Karpas-422 (cell line): ENCODE measurements at regions not wholly inside any gene's neighbourhood (a gene's known extent, or its start where the extent isn't known, plus 50 kb on each side); places are given as distances from the start of the nearest gene placed in this dataset.
"Not testable (repeated sequence)": the region's sequence is repeated elsewhere in the genome, so short reads cannot be mapped to it uniquely, and the experiment has no call there.

Experiments
- DNase-seq: peaks from one replicate; pipeline ENCODE4 v3.0.0-alpha.2; 2015
- H2AFZ ChIP-seq: fragments of 200-600 bp; sonication (generic); 2 replicates; pipeline ENCODE4 v1.6.1; 2014; ENCODE audit warnings: antibody characterized with exemption, low read length, mixed read lengths
- H3K27ac ChIP-seq: fragments of 200-600 bp; sonication (generic); 2 replicates; pipeline ENCODE4 v1.5.1; 2014; ENCODE audit warnings: mild to moderate bottlenecking, low read length, moderate library complexity
- H3K27me3 ChIP-seq: fragments of 200-600 bp; sonication (generic); 2 replicates; pipeline ENCODE4 v1.6.1; 2014; ENCODE audit warnings: low read length, mixed read lengths
- H3K36me3 ChIP-seq: fragments of 200-600 bp; sonication (generic); 2 replicates; pipeline ENCODE4 v1.6.1; 2014; ENCODE audit warnings: low read length, mixed read lengths; ENCODE audit not compliant: insufficient read depth
- H3K4me1 ChIP-seq: fragments of 200-600 bp; sonication (generic); 2 replicates; pipeline ENCODE4 v1.6.1; 2014; ENCODE audit warnings: mild to moderate bottlenecking, low read length, mixed read lengths
- H3K4me2 ChIP-seq: fragments of 200-600 bp; sonication (generic); 2 replicates; pipeline ENCODE4 v1.6.1; 2014; ENCODE audit warnings: low read length, low read depth, mild to moderate bottlenecking; ENCODE audit not compliant: poor library complexity, severe bottlenecking
- H3K4me3 ChIP-seq: fragments of 200-600 bp; sonication (generic); 2 replicates; pipeline ENCODE4 v1.5.1; 2014; ENCODE audit warnings: mild to moderate bottlenecking, antibody characterized with exemption, low read length, mixed read lengths
- H3K79me2 ChIP-seq: fragments of 200-600 bp; sonication (generic); 2 replicates; pipeline ENCODE4 v1.6.1; 2014; ENCODE audit warnings: mild to moderate bottlenecking, low read length, mixed read lengths
- H3K9ac ChIP-seq: fragments of 200-600 bp; sonication (generic); 2 replicates; pipeline ENCODE4 v1.6.0; 2014; ENCODE audit warnings: low read length
- H3K9me2 ChIP-seq: fragments of 200-600 bp; sonication (generic), shearing (Covaris generic); replicated peaks from 2 replicates; pipeline ENCODE4 v1.6.0; 2014; ENCODE audit warnings: mild to moderate bottlenecking, low read length, moderate library complexity; ENCODE audit not compliant: insufficient read depth
- H3K9me3 ChIP-seq: fragments of 300-700, 200-600 bp; sonication (generic); 2 replicates; pipeline ENCODE4 v1.6.1; 2014; ENCODE audit warnings: low read length, mixed read lengths
- H4K20me1 ChIP-seq: fragments of 200-600 bp; sonication (generic); 2 replicates; pipeline ENCODE4 v1.6.1; 2014; ENCODE audit warnings: mild to moderate bottlenecking, antibody characterized with exemption, low read length, low read depth; ENCODE audit not compliant: insufficient read depth

- no peak overlapping the region for H3K27ac ChIP-seq
- DNase-seq = no peak
- no peak overlapping the region for H3K4me2 ChIP-seq
- H3K36me3 ChIP-seq = no peaks in the 10 kb centered on the region
- no peak overlapping the region for H3K9ac ChIP-seq
- H3K4me3 ChIP-seq = no peak overlapping the region
- no peaks in the 10 kb centered on the region for H3K4me1 ChIP-seq
- H2AFZ ChIP-seq = no peak overlapping the region
- H3K9me3 ChIP-seq = no peaks in the 10 kb centered on the region
- H3K79me2 ChIP-seq = no peaks in the 10 kb centered on the region
- H3K9me2 ChIP-seq = no peaks in the 10 kb centered on the region
- no peaks in the 10 kb centered on the region for H3K27me3 ChIP-seq
- no peaks in the 10 kb centered on the region for H4K20me1 ChIP-seq
Measured at GRCh38 chr3:11914041-11914440, 67.4 kb upstream of the TAMM41 start.

GRCh38 chr3:11914651-11915050 lies 68.0 kb upstream of the TAMM41 start:
- Histone ChIP-seq H2AFZ (no peak overlapping the region), H3K36me3 (no peaks in the 10 kb centered on the region), H3K79me2 (no peaks in the 10 kb centered on the region), H4K20me1 (no peaks in the 10 kb centered on the region), H3K27ac (no peak overlapping the region), H3K9ac (no peak overlapping the region), H3K4me2 (no peak overlapping the region), H3K4me1 (no peaks in the 10 kb centered on the region), H3K9me3 (no peaks in the 10 kb centered on the region), H3K4me3 (no peak overlapping the region), H3K27me3 (no peaks in the 10 kb centered on the region), H3K9me2 (no peaks in the 10 kb centered on the region)
- no peak for DNase-seq

GRCh38 chr3:11915621-11916424 lies 69.1 kb upstream of the TAMM41 start:
- Histone ChIP-seq H3K36me3 (no peaks in the 10 kb centered on the region), H3K4me2 (no peak overlapping the region), H3K9ac (no peak overlapping the region), H3K4me1 (no peaks in the 10 kb centered on the region), H3K9me2 (no peaks in the 10 kb centered on the region), H3K79me2 (no peaks in the 10 kb centered on the region), H2AFZ (no peak overlapping the region), H3K9me3 (no peaks in the 10 kb centered on the region), H3K27ac (no peak overlapping the region), H4K20me1 (no peaks in the 10 kb centered on the region), H3K27me3 (no peaks in the 10 kb centered on the region), H3K4me3 (no peak overlapping the region)
- DNase-seq = no peak

- H3K9me2 ChIP-seq, H3K4me3 ChIP-seq, H2AFZ ChIP-seq, H3K4me1 ChIP-seq, H3K9me3 ChIP-seq, H3K27me3 ChIP-seq, H4K20me1 ChIP-seq, H3K79me2 ChIP-seq, H3K36me3 ChIP-seq, H3K27ac ChIP-seq, H3K9ac ChIP-seq, DNase-seq, H3K4me2 ChIP-seq: not testable (repeated sequence)
Measured at GRCh38 chr3:11916425-11916762, 69.7 kb upstream of the TAMM41 start.

- Histone ChIP-seq H3K4me2 (no peak overlapping the region), H3K79me2 (no peaks in the 10 kb centered on the region), H3K27me3 (no peaks in the 10 kb centered on the region), H3K36me3 (no peaks in the 10 kb centered on the region), H3K9me2 (no peaks in the 10 kb centered on the region), H3K27ac (no peak overlapping the region), H2AFZ (no peak overlapping the region), H3K4me1 (no peaks in the 10 kb centered on the region), H3K4me3 (no peak overlapping the region), H3K9me3 (no peaks in the 10 kb centered on the region), H4K20me1 (no peaks in the 10 kb centered on the region), H3K9ac (no peak overlapping the region)
- no peak for DNase-seq
Measured at GRCh38 chr3:11917051-11917450, 70.4 kb upstream of the TAMM41 start.

- Histone ChIP-seq H3K79me2 (no peaks in the 10 kb centered on the region), H3K4me3 (no peak overlapping the region), H2AFZ (no peak overlapping the region), H3K9me2 (no peaks in the 10 kb centered on the region), H4K20me1 (no peaks in the 10 kb centered on the region), H3K27ac (no peak overlapping the region), H3K9me3 (no peaks in the 10 kb centered on the region), H3K9ac (no peak overlapping the region), H3K27me3 (no peaks in the 10 kb centered on the region), H3K36me3 (no peaks in the 10 kb centered on the region), H3K4me2 (no peak overlapping the region), H3K4me1 (no peaks in the 10 kb centered on the region)
- DNase-seq = no peak
Measured at GRCh38 chr3:11919390-11919789, 72.7 kb upstream of the TAMM41 start.

GRCh38 chr3:11924518-11924917 lies 77.8 kb upstream of the TAMM41 start:
- no peak overlapping the region for H3K27ac ChIP-seq
- no peak overlapping the region for H3K4me3 ChIP-seq
- no peaks in the 10 kb centered on the region for H3K27me3 ChIP-seq
- no peaks in the 10 kb centered on the region for H3K9me3 ChIP-seq
- no peak overlapping the region for H3K4me2 ChIP-seq
- no peaks in the 10 kb centered on the region for H3K9me2 ChIP-seq
- H3K4me1 ChIP-seq = no peaks in the 10 kb centered on the region
- no peak for DNase-seq
- no peaks in the 10 kb centered on the region for H3K79me2 ChIP-seq
- no peak overlapping the region for H2AFZ ChIP-seq
- H3K36me3 ChIP-seq = no peaks in the 10 kb centered on the region
- H4K20me1 ChIP-seq = no peaks in the 10 kb centered on the region
- H3K9ac ChIP-seq = no peak overlapping the region

- no peaks in the 10 kb centered on the region for H3K79me2 ChIP-seq
- H3K4me1 ChIP-seq = no peaks in the 10 kb centered on the region
- no peaks in the 10 kb centered on the region for H3K27me3 ChIP-seq
- no peaks in the 10 kb centered on the region for H4K20me1 ChIP-seq
- no peaks in the 10 kb centered on the region for H3K36me3 ChIP-seq
- H3K27ac ChIP-seq = no peak overlapping the region
- no peak overlapping the region for H3K4me2 ChIP-seq
- no peak for DNase-seq
- H3K9me2 ChIP-seq = no peaks in the 10 kb centered on the region
- no peaks in the 10 kb centered on the region for H3K9me3 ChIP-seq
- H2AFZ ChIP-seq = no peak overlapping the region
- H3K4me3 ChIP-seq = no peak overlapping the region
- H3K9ac ChIP-seq = no peak overlapping the region
Measured at GRCh38 chr3:11928381-11928780, 75.8 kb upstream of the SYN2 start.
